GM04504 (cell line): ENCODE measurements at regions not wholly inside any gene's neighbourhood (a gene's known extent, or its start where the extent isn't known, plus 50 kb on each side); places are given as distances from the start of the nearest gene placed in this dataset.
"Not testable (repeated sequence)": the region's sequence is repeated elsewhere in the genome, so short reads cannot be mapped to it uniquely, and the experiment has no call there.

Experiments used
- DNase-seq: peaks from one replicate; pipeline ENCODE4 v3.0.0-alpha.2; 2012; ENCODE audit warnings: low read depth

GRCh38 chr20:11976966-11977365 lies 59.3 kb downstream of the BTBD3 start:
- DNase-seq = no peak

GRCh38 chr20:11978496-11978895 lies 60.8 kb downstream of the BTBD3 start:
- DNase-seq = no peak

- DNase-seq = no peak
Measured at GRCh38 chr20:11979306-11979990, 61.8 kb downstream of the BTBD3 start.

- no peak for DNase-seq
Measured at GRCh38 chr20:11980263-11980662, 62.6 kb downstream of the BTBD3 start.

GRCh38 chr20:11981366-11981947 lies 63.8 kb downstream of the BTBD3 start:
- DNase-seq = no peak

- DNase-seq = no peak
Measured at GRCh38 chr20:11982289-11982954, 64.7 kb downstream of the BTBD3 start.

GRCh38 chr20:11982955-11983470 lies 65.3 kb downstream of the BTBD3 start:
- DNase-seq = no peak

- DNase-seq = no peak
Measured at GRCh38 chr20:11986954-11987353, 69.3 kb downstream of the BTBD3 start.

- DNase-seq = no peak
Measured at GRCh38 chr20:11987526-11987925, 69.8 kb downstream of the BTBD3 start.

- DNase-seq = no peak
Measured at GRCh38 chr20:11989018-11989771, 71.5 kb downstream of the BTBD3 start.

- no peak for DNase-seq
Measured at GRCh38 chr20:11992426-11992825, 74.7 kb downstream of the BTBD3 start.

- DNase-seq = no peak
Measured at GRCh38 chr20:11993886-11994461, 76.3 kb downstream of the BTBD3 start.

- no peak for DNase-seq
Measured at GRCh38 chr20:11995805-11996567, 78.3 kb downstream of the BTBD3 start.

GRCh38 chr20:12004776-12005175 lies 87.1 kb downstream of the BTBD3 start:
- DNase-seq = not testable (repeated sequence)

- DNase-seq = peak; percentile 12
Measured at GRCh38 chr20:12012241-12013222, 94.8 kb downstream of the BTBD3 start.

- DNase-seq = no peak
Measured at GRCh38 chr20:12014276-12014675, 96.6 kb downstream of the BTBD3 start.

GRCh38 chr20:12014736-12015135 lies 97.0 kb downstream of the BTBD3 start:
- DNase-seq = no peak

GRCh38 chr20:12016291-12016690 lies 98.6 kb downstream of the BTBD3 start:
- DNase-seq = no peak

GRCh38 chr20:12019715-12020114 lies 102.0 kb downstream of the BTBD3 start:
- no peak for DNase-seq

- DNase-seq = no peak
Measured at GRCh38 chr20:12020846-12021245, 103.2 kb downstream of the BTBD3 start.
